ENCODE measurements at regions not wholly inside any gene's neighbourhood (a gene's known extent, or its start where the extent isn't known, plus 50 kb on each side); places are given as distances from the start of the nearest gene placed in this dataset.
"Not testable (repeated sequence)": the region's sequence is repeated elsewhere in the genome, so short reads cannot be mapped to it uniquely, and the experiment has no call there.

DNA sequence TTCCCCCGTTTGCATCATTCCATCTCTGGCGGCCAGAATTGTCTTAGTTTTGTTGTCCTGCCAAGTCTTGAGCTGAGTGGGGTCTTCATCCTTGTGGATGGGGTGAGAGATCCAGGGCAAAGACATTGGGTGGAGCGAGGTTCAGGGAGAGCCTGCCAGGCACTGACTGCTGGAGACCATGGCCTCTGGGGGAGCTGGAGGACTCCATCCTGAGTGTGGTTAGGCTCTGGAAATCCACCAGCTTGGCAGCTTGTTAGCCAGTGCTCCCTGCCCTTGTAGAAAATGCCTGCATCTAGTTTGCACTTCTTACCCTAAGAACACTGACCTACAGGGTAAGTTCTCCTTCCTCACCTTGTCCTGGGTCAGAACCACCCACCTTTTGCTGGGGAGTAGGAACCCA is 97.2 kb upstream of the ZNF536 start:
- DNase-seq (ENCODE audit: low read depth in 3 of 3): no peak

- DNase-seq (ENCODE audit: low read depth in 3 of 3): no peak
These were observed 95.9 kb upstream of the ZNF536 start for GRCh38 chr19:30276011-30276882.

DNA sequence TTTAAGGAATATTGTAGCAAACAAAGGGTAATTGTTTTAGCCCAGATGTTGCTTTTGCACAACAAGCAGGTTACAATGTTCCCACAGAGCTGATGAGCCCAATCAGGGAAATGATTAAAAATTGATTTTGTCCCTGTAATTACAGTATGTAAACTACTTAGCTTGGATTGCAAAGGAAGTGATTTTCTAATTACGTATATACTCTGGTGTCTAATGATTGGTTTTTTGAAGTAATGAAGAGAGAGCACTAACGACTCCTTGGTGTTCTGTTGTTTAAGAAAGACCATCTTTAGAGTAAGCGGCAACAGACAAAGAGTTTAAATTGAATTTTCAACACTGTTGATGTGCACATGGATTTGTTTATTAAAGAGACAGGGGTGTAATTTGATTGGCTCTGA is 95.3 kb upstream of the ZNF536 start:
- no peak for DNase-seq (ENCODE audit: low read depth in 3 of 3)

DNA sequence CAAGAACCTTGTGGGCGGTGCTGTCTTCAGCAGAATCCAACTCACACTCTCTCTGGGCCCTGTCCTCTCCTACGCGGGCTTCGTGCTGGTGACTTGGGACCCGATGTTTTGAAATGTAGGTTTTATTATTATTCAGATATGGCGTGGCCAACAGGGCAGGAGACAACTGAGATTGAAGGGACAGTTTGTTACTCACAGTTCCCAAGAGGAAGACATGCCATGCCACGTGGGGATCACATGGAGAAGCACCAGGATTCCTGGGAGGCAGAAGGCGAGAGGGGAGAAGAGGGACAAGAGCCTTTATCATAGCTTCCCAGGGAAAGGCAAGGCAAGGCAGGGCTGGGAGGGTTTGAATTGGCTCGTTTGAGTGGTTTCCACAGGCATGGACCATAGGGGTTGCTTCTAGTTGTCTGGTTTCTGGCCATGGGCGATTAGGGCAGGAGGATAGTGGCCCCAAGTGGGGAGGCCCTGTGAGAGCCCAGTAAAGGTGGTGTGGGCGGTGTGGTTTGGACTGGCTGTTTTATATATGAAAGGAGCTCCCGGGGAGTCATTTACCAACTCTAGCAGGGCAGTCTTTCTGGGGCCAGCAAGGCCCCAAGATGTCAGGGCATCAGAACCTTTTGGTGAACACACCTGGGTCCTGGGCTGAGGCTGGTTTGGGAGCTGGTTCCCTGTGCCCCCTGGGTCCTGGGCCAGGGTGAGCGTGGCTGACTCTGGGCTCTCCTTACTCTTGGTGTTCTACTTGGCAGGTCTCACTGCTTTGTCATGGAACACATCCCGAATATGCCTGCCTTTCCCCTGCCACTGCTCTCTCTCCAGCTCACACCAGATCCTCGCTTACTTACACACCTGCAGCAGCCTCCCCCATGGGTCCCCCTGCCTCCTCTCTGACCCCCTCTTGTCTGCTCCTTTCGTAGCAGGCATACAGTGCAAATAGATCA is 94.0 kb upstream of the ZNF536 start:
- no peak for DNase-seq (ENCODE audit: low read depth in 3 of 3)

DNA sequence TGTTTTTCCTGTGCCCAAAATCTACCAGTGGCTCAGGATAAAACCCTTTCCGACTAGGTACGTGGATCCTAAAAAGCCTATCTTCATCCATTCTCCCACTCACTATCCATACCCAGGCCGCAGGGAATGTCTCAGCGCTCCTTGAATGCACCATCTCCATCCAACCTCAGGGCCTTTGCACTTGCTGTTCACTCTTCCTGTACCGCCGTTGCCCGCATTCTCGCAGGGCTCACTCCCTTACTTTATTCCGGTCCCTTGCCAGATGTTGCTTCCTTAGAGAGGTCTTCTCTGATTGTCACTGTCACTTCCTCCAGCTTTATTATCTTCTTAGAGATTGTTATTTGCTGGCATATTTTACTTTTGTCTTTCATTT is 93.3 kb upstream of the ZNF536 start:
- DNase-seq (ENCODE audit: low read depth in 3 of 3): no peak

DNA sequence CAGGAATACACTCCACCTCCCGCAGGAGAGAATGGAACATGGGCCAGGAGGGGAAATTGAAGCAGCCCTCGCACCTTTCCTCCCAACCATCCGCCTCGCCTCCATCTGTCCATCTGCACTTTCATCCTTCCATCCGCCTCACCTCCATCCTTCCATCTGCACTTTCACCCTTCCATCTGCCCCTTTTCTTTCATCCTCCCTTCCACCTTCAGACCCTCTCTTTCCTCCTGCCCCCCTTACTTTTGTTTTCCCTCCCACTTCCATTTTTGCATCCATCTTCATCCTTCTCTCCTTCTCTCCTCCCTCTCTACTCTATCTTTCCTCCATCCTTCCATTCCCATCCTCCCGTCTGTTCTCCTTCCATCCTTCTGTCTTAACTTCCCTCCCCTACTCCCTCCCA is 92.2 kb upstream of the ZNF536 start:
- DNase-seq (ENCODE audit: low read depth in 3 of 3): no peak

DNA sequence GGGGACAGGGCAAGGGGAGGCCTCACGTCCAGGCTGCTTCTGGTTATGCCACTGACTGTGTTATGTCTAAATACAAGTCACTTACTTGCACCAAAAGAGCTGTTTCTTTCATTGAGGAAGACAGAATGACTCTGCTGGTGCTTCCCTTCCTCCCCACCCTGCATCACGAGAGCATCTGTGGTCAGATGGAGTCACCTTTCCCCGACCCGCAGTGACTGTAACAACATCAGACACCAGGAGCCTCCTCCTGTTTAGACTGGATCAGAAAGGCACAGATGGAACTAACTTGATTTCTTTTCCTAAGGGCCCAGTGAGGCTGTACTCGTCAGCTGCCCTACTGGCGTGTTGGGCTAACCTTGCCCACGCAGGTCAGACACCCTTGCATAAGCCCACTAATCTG is 90.3 kb upstream of the ZNF536 start:
- DNase-seq (ENCODE audit: low read depth in 3 of 3): no peak

- DNase-seq (ENCODE audit: low read depth in 3 of 3): no peak
These were observed 88.6 kb upstream of the ZNF536 start for GRCh38 chr19:30283556-30283955.

GRCh38 chr19:30284209-30284608 is 88.0 kb upstream of the ZNF536 start:
- DNase-seq (ENCODE audit: low read depth in 3 of 3): no peak

DNA sequence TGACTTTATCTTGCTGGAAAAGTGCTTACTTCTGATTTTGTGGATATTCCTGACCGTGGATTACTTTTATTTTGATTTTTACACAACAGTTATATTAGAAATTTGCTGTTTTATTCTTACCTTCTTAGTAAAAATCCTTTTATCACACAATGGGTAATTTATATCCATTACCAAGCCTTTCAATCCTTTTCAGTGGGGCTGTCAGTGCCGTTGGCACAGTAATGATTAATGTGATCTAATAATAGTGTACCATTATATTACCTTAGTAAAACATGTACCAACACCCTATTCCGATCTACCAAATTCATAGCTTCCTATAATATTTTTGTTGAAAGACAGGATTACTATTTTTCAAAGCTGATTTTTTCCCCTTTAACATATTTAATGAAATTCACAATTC is 87.3 kb upstream of the ZNF536 start:
- DNase-seq (ENCODE audit: low read depth in 3 of 3): no peak

GRCh38 chr19:30286378-30286777 is 85.8 kb upstream of the ZNF536 start:
- no peak for DNase-seq (ENCODE audit: low read depth in 3 of 3)

DNA sequence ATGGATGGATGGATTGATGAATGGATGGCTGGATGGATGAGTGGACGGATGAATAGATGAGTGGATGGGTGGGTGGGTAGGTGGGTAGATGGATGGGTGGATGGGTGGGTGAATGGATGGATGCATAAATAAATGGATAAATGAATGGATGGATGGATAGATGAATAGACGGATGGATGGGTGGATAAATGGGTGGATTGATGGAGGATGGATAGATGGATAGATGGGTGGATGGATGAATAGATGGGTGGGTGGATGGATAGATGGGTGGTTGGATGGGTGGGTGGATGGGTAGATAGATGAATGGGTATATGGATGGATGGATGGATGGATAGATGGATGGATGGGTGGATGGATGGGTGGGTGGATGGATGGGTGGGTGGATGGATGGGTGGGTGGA is 84.9 kb upstream of the ZNF536 start:
- DNase-seq (ENCODE audit: low read depth in 3 of 3): no peak

GRCh38 chr19:30287973-30288372 is 84.2 kb upstream of the ZNF536 start:
- no peak for DNase-seq (ENCODE audit: low read depth in 3 of 3)

- DNase-seq (ENCODE audit: low read depth in 3 of 3): no peak
These were observed 83.3 kb upstream of the ZNF536 start for GRCh38 chr19:30288911-30289310.

GRCh38 chr19:30289336-30289735 is 82.8 kb upstream of the ZNF536 start:
- no peak for DNase-seq (ENCODE audit: low read depth in 3 of 3)

- not testable (repeated sequence) for DNase-seq (ENCODE audit: low read depth in 3 of 3)
These were observed 81.4 kb upstream of the ZNF536 start for GRCh38 chr19:30290805-30291204.

- no peak for DNase-seq (ENCODE audit: low read depth in 3 of 3)
These were observed 79.0 kb upstream of the ZNF536 start for GRCh38 chr19:30293051-30293785.

DNA sequence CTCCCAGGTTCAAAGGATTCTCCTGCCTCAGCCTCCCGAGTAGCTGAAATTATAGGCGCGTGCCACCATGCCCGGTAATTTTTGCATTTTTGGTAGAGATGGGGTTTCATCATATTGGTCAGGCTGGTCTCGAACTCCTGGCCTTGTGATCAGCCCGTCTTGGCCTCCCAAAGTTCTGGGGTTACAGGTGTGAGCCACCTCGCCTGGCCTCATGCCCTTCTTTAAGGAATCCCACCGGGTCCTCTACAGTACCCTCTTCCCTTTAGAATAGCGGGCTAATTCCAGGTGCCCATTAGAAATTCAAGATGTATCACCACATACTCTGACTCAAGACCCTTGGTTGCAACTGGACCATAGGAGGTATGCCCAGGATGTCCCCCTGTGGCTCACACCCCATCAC is 74.2 kb upstream of the ZNF536 start:
- DNase-seq (ENCODE audit: low read depth in 3 of 3): no peak

DNA sequence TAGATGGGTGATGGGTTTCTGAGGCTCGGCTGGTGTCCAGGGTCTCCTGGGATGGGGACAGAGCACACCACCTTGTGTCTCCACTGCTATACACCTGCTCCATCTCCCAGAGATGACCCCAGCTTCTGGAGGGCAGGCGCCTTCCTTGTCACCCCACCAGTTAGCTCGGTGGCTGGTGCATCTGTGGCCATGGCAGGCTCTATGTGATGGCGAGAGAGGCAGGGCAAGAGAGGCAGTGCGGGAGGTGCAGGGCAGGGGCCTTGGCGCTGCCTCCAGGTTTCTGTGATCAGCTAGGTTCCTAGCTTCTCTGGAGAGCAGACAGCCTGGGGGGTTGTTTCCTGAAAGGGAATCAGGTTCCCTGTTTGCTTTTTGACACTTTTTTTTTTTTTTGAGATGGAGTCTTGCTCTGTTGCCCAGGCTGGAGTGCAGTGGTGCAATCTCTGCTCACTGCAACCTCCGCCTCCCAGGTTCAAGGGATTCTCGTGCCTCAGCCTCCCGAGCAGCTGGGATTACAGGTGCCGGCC is 69.0 kb upstream of the ZNF536 start:
- no peak for DNase-seq (ENCODE audit: low read depth in 3 of 3)

DNA sequence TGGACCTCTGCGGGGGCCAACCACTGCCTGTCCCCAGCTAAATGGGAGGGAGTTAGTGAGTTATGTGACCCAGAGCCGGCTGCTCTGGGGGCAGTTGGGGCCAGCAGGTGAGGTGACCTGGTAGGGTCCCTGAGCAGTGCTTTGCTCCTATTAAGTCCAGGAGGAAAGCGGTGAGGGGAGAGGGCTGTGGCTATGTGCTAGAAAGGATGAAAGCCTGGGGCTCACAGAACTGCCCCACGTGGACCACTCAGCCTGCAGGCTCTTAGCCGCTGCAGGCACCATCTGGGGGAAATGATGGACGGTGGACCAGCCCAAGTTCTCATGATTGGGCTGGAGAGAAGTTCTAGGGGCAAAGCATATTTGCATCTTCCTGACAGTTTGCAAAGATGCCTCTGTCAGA is 67.6 kb upstream of the ZNF536 start:
- no peak for DNase-seq (ENCODE audit: low read depth in 3 of 3)

GRCh38 chr19:30305346-30306060 is 66.7 kb upstream of the ZNF536 start:
- DNase-seq (ENCODE audit: low read depth in 3 of 3): no peak

All from stimulated activated CD4-positive, alpha-beta T cell treated with anti-CD3 and anti-CD28 coated beads, TNF-alpha, amount 100 ng/mL, for 48 hours (primary cell).